ENCODE measurements at regions not wholly inside any gene's neighbourhood (a gene's known extent, or its start where the extent isn't known, plus 50 kb on each side); places are given as distances from the start of the nearest gene placed in this dataset.

DNA sequence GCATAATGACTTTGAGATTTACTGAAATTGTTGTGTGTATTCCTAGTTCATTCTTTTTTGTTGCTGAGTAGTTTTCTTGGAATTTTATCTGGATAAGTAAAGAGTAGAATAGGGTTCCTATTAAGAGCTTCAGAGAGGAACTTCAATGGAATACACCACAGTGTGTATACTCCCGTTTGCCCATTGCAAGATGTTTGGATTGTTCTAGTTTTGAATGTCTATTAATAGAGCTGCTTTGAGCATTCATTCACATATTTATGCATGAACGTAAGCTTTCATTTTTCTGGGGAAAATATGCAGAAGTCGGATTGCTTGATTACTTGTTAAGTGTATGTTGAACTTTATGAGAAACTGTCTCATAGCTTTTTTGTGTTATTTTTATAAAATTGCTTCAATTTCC is 580.5 kb downstream of the OTOL1 start:
- Histone ChIP-seq H3K27me3 (no peaks in the 10 kb centered on the region), H3K9me3 (no peaks in the 10 kb centered on the region), H3K36me3 (no peaks in the 10 kb centered on the region), H3K27ac (no peak overlapping the region), H3K4me1 (no peaks in the 10 kb centered on the region), H3K4me3 (no peak overlapping the region)
- TF ChIP-seq, protein P1, sequence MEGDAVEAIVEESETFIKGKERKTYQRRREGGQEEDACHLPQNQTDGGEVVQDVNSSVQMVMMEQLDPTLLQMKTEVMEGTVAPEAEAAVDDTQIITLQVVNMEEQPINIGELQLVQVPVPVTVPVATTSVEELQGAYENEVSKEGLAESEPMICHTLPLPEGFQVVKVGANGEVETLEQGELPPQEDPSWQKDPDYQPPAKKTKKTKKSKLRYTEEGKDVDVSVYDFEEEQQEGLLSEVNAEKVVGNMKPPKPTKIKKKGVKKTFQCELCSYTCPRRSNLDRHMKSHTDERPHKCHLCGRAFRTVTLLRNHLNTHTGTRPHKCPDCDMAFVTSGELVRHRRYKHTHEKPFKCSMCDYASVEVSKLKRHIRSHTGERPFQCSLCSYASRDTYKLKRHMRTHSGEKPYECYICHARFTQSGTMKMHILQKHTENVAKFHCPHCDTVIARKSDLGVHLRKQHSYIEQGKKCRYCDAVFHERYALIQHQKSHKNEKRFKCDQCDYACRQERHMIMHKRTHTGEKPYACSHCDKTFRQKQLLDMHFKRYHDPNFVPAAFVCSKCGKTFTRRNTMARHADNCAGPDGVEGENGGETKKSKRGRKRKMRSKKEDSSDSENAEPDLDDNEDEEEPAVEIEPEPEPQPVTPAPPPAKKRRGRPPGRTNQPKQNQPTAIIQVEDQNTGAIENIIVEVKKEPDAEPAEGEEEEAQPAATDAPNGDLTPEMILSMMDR (IDR thresholded peaks at IDR 0.05) = no peak
- TF ChIP-seq EP300 (IDR thresholded peaks at IDR 0.05) (no peak), POLR2A (IDR thresholded peaks at IDR 0.05) (no peak)
- no peak for DNase-seq (ENCODE audit: low spot score in 2 of 2)
- WGBS, 2 donors = 46 to 48% methylated on average over 3 of the region's 3 CpGs

DNA sequence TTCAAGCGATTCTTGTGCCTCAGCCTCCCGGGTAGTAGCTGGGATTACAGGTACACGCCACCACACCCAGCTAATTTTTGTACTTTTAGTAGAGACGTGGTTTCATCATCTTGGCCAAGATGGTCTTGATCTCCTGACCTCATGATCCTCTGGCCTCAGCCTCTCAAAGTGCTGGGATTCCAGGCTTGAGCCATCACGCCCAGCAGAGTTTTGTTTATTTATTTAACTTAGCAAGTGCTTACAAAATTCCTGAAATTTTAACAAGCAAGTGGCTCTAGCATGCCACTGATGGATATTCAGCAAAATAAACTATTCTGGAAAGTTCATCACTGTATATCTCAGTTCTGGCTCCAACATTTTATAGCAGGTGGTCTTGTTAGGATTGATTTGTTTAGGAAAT is 585.9 kb downstream of the OTOL1 start:
- no peaks in the 10 kb centered on the region for H3K4me1 ChIP-seq
- H3K4me3 ChIP-seq = no peak overlapping the region
- WGBS, 2 donors = 65 to 78% methylated on average over 5 of the region's 5 CpGs
- H3K36me3 ChIP-seq = no peaks in the 10 kb centered on the region
- no peak for TF ChIP-seq EP300 (IDR thresholded peaks at IDR 0.05)
- no peak for TF ChIP-seq POLR2A (IDR thresholded peaks at IDR 0.05)
- TF ChIP-seq, protein P1 (IDR thresholded peaks at IDR 0.05) = no peak
- H3K9me3 ChIP-seq = no peaks in the 10 kb centered on the region
- no peak for DNase-seq (ENCODE audit: low spot score in 2 of 2)
- H3K27me3 ChIP-seq = no peaks in the 10 kb centered on the region
- no peak overlapping the region for H3K27ac ChIP-seq

DNA sequence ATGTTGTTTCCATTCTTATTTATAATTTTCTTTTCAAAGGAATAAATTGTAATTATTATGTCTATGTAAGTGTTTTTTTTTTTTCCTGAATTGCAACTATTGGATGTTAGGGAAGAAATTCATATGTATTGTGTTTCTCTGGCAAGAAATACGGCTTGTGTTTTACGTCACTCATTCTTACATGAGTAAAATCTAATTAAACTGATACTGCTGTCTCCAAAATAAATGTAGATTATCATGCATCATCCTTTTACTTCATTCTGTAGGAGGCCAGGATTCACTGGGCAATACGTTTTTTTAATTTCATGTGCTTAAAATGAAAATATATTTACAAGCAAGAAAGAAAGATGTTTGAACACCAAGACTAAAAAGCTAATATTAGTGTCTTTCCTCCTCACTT is 590.8 kb downstream of the OTOL1 start:
- 68 to 85% methylated on average over 3 of the region's 3 CpGs for WGBS, 2 donors
- H3K4me3 ChIP-seq = no peak overlapping the region
- no peaks in the 10 kb centered on the region for H3K4me1 ChIP-seq
- H3K9me3 ChIP-seq = no peaks in the 10 kb centered on the region
- H3K27me3 ChIP-seq = no peaks in the 10 kb centered on the region
- H3K27ac ChIP-seq = no peak overlapping the region
- TF ChIP-seq EP300 (IDR thresholded peaks at IDR 0.05) (no peak), POLR2A (IDR thresholded peaks at IDR 0.05) (no peak)
- TF ChIP-seq, protein P1 (IDR thresholded peaks at IDR 0.05) = no peak
- no peaks in the 10 kb centered on the region for H3K36me3 ChIP-seq
- DNase-seq (ENCODE audit: low spot score in 2 of 2) = no peak

DNA sequence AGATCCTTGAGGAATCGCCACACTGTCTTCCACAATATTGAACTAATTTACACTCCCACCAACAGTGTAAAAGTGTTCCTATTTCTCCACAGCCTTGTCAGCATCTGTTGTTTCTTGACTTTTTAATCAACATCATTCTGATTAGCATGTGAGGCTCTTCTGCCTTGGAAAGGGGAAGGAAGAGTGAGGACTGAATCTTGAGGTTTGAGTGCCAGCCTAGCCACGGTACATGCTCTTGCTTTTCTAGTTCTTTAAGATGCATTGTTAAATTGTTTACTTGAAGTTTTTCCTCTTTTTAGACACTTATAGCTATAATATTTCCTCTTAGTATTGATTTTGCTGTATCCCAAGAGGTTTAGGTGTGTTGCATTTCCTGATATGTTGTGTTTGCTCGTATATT is 596.1 kb downstream of the OTOL1 start:
- Histone ChIP-seq H3K27me3 (no peaks in the 10 kb centered on the region), H3K36me3 (no peaks in the 10 kb centered on the region), H3K27ac (no peak overlapping the region), H3K4me3 (no peak overlapping the region), H3K9me3 (no peaks in the 10 kb centered on the region), H3K4me1 (no peaks in the 10 kb centered on the region)
- TF ChIP-seq EP300 (IDR thresholded peaks at IDR 0.05) (no peak), POLR2A (IDR thresholded peaks at IDR 0.05) (no peak)
- TF ChIP-seq, protein P1 (IDR thresholded peaks at IDR 0.05) = no peak
- no peak for DNase-seq (ENCODE audit: low spot score in 2 of 2)
- WGBS, 2 donors = 54 to 55% methylated on average over 3 of the region's 3 CpGs

DNA sequence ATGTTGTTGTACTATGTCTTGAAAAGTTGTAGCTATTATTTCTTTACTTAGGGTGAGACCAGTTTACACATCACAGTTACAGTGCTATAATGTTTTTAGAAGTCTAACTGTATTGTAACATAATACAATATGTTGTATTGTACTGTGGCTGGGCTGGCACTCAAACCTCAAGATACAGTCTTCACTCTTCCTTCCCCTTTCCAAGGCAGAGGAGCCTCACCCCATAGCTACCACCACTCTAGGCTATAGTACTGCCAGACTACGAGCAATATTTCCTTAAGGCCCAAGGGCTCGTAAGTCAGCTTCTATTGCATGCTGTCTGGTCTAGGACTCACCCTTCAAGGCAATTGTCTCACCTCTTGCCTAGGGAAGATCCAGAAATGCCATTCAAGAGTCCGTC is 597.7 kb downstream of the OTOL1 start:
- no peaks in the 10 kb centered on the region for H3K27me3 ChIP-seq
- H3K4me1 ChIP-seq = no peaks in the 10 kb centered on the region
- no peaks in the 10 kb centered on the region for H3K9me3 ChIP-seq
- H3K27ac ChIP-seq = no peak overlapping the region
- WGBS, 2 donors = 83 to 90% methylated on average over 3 of the region's 3 CpGs
- no peak for DNase-seq (ENCODE audit: low spot score in 2 of 2)
- H3K36me3 ChIP-seq = no peaks in the 10 kb centered on the region
- TF ChIP-seq EP300 (IDR thresholded peaks at IDR 0.05) (no peak), POLR2A (IDR thresholded peaks at IDR 0.05) (no peak)
- TF ChIP-seq, protein P1 (IDR thresholded peaks at IDR 0.05) = no peak
- H3K4me3 ChIP-seq = no peak overlapping the region

All from tibial nerve (tissue), 4 donors.